HG03159 (cell line): ENCODE measurements at regions not wholly inside any gene's neighbourhood (a gene's known extent, or its start where the extent isn't known, plus 50 kb on each side); places are given as distances from the start of the nearest gene placed in this dataset.
A peak's percentile ranks its signal among the peaks of the same experiment; 100 is the strongest.

Experiments used
- ATAC-seq: cut with Tn5 transposase; IDR thresholded peaks from one replicate; pipeline ENCODE4 v1.9.1; 2021; ENCODE audit warnings: mild to moderate bottlenecking, moderate library complexity; ENCODE audit not compliant: unreplicated experiment

DNA sequence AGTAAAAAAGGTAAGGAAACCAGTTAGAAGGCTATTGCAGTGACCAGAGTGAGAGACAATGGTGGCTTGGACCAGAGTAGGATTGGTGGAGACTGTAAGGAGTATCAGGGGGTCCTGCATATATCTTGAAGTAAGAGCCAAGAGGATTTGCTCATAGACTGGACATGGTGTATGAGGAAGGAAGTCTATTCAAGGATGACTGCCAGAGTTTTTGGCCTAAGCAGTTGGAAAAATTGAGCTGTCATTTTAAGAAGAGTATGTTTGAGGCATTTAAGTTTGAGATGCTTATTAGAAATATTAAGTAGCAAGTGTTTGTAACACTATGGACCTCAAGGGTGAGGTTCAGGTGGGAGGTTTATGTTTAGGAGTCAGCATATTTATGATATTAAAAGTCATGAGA, 596.6 kb downstream of the METTL15 start:
- ATAC-seq = no peak

DNA sequence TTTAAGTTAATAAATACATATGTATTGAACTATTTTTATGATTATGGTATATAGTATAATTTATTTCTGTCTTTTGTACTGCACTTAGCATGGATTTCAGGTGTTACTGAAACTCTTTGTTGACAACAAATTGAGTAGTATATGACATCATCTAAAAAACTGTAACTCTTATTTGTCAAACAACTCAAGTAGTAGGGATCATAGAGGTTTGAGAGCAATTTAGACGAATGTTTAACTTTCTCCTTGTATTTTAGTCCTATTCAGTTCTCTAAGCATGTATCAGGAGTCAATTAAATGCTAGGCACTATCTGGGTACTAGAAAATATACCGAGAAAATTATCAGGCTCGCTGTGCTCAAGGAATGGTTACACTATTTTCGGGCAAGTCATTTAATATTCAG, 595.2 kb downstream of the METTL15 start:
- ATAC-seq = no peak

DNA sequence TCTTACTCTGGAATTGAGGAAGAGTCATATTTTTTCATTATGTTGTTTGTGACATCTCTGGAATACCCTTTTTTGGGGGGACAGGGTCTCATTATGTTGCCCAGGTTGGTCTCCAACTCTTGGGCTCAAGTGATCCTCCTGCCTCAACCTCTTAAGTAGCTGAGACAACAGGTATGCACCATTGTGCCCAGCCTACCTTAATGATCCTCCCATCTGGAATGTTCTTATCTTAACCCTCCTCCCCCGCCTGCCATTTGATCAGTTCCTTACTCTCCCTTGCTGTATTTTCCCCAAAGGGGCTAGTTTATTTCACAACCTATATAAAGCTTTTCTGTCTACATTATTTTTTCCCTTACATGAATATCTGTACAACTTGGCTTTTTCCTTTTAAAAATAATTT, 594.7 kb downstream of the METTL15 start:
- no peak for ATAC-seq

DNA sequence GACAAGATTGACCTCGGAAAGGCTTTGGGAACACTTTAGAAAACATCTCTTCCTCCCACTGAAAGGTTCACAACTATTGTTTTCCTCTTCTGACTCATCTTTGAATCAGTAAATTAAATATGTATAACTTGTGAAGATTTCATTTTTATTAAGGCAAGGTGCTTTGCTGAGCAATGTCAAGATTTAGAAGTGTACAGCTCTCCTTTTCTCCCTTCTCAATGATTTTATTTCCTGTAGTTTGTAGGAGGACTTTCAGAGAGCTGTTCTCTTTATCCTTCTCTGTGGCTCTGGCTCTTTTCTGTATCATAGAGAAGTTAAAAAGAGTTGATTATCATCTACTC, 594.2 kb downstream of the METTL15 start:
- no peak for ATAC-seq

DNA sequence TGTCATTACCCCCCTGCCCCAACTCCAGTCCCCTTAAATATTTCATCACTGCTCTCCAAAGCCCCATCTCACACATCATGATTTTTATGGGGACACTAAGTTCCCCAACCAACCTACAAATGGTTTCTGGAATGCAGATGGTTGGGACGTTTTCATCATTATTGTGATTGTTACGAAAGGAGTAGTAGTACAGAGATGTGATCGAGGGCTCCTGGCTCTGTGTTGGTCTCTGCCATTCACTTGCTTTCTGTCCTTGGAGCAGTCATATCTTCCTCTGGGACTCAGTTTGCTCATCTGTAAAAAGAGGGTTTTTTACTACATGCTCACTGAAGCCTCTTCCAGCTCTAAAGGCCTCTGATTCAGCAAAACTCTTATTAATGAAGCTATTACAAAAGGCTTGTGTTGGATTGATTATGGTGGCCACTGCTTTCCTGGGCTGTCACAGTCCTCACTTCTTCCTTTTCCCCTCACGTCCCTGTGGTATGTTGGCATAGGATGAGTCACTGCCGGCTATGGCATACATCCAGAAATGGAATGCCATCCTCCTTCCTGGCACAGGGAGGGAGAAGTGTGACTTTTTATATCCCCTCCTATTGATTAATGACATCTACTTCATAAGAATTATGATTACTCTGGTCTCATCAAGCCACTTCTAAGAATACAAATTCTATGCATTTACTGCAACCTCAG, 593.7 kb downstream of the METTL15 start:
- ATAC-seq = no peak

DNA sequence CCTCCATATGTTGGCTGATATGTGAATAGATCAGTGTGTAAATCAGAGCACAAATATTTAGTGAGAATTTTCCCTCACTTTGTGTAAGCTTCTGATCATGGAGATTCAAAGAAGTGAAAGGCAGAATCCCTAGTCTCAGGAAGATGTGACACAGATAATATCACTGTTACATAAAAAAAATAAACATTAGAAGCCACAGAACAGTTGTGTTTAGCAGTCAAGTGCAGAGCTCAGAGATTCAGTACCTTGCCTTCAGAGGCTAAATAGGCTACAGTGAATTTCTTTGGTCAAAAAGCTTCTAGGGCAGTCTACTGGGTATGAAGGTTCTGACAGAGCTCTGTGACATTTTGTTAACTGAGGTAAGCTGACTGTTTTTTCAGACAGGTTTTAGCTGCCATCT, 591.5 kb downstream of the METTL15 start:
- ATAC-seq = no peak

DNA sequence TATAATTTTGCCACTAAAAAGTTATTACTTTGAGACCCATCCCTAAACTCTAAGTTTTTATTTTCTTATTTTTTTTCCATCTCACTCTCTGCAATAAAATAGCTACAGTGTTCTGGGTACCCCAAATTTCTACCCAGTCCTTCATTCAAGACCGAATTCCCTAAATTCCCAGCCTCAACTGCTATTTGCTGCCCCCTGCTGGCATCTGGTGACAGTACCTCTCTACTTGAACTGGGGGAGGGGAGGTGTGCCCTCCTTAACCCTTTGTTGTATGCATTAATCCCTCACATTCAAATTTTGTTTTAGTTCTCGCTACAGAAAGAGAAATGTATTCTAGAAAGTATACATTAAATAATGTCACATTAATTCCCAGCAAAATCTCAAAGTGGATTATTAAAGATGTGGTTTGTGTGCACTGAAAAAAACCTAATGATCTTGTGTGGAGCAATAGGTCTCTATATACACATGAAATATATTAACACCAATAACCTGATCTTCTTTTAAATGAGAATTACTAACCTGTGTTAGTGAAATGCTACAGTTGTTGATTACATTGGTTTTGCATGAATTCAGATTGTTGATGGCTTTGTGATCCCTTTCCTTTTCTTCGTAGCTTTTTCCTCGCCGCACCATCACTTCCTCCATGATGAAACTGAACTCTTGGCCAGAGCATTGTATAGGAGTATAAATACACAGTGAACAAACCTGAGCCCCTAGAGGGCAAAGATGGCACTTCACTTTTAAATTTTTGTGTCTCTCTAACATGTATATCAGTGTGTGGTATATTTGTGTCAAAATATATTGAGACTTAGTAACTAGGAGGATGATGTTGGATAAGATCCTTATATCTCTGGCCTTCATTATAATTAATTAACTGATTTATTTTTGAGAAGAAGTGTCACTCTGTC, 590.0 kb downstream of the METTL15 start:
- ATAC-seq = peak; percentile 63

DNA sequence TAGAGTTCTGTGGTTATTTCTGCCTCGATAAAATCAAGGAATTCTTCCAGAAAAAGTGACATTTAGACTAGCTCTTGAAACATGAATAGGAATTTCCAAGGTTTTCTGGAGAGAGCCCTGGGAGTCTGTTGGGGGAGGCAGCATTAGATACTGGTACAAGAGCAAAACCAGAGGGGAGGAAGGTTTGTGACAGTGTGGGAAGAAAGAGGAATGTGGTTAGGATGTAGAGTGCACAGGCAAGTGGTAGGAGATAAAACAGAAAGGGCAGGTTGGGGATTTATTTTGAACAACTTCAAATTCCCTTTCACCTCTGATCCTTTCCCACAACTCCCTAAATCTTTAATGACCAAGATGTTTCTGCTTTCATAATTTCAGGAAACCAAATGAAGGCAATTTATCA, 588.4 kb downstream of the METTL15 start:
- no peak for ATAC-seq

DNA sequence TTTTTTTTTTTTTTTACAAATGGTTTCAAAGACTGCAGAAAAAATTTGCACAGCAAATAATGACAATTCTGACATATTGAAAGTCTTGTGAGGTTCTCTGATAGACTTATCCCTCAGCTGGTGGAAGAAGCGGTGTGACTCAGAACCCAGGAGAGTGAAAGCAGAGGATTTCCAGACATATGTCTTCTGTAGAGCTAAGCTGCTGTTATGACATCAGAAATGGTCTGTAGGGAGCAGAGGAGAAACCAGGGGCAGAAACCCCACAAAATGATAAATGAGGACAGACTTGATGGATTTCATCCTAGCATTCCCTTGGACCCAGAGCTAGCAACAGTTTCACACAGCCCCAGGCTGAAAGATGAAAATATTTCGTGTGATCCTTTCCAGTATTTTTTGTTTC, 582.6 kb downstream of the METTL15 start:
- ATAC-seq = no peak

DNA sequence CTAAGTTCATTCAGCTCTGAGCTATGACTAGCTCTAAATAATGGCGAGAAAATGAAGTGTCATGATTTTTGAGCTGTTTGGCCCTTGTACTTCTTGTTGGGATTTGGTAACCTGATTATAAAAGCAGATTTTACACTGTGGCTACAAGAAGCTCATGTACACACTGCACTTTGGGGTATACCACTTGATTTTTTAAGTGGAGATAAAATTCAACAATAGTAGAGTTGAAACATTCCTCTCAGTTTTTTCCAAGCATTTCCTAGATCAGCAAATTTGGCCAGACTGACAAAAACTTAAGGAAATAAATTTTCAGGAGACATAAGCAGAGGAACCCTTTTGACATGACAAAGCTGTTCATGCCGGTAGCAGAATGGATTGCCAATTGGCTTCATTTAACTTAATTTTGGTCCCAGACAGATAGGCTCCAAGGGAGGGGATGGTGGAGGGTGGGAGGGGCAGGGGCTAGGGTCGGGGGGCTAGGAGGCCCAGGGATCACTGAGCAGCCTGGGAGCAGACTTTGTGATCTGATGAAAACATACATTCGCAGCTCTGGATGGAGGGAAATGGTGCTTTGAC, 575.9 kb downstream of the METTL15 start:
- ATAC-seq = no peak

DNA sequence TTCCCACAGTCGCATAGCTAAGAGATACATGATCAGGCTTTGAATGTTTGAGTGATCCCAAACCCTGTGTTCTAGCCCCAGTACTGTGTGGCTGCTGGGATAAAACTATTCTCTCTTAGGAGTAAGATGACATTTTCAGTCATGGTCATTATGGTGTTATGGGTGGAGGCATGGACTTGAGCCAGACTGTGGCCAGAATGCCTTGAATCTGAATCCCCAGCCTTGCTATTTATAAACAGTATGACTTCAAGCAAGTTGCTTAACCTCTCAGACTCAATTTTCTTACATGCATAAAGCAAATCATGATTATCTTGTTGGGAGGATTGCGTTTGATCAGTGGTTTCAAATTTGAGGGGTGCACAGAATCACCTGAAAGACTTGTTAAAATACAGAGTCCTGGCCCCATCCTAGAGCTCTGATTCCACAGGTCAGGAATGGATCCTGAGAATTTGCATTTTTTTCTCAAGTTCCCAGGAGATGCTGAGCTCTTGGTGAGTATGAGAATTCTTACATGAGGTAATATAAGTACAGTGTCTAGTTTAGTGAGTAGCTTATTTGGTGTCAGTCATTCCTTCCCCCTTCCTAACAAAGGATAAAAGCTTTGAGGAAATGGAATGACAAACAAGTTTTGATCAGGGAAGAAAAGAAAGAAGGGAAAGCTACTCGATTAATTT, 571.7 kb downstream of the METTL15 start:
- no peak for ATAC-seq

DNA sequence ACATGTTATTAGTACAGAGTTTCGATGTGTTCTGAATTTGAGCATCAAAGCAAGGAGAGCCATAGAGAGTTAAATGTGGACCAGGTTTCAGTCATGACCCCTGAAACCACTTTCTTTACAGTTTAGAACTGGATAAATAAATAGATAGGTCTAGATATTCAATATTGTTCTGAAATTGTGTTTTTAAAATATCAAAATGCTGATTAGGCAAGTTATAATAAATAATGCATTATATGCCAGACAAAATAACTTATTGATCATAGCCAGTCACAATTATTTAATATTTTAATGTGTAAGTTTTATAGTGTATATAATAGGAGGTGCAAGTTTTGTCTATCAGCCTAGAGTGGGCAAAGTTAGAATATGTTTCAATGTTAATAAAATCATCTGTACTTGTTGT, 569.5 kb downstream of the METTL15 start:
- ATAC-seq = no peak

DNA sequence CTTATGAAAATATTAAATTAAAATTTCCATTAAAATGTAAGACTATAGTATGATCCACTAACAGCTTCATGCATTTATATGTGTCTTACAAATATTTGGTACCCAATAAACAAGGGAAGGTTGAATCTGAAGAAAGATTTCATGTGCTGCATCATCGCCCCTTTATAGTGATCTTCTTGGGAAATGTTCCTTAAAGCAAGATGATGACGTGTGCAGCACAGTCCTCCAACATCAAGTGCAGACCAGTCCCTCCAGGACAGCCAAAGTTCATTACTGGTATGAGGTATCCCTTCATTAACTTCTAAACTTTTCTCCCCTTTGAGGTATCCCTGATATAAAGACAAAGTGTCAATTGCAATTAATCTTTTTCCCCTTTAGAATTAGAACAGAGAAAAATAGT, 567.0 kb downstream of the METTL15 start:
- ATAC-seq = no peak

DNA sequence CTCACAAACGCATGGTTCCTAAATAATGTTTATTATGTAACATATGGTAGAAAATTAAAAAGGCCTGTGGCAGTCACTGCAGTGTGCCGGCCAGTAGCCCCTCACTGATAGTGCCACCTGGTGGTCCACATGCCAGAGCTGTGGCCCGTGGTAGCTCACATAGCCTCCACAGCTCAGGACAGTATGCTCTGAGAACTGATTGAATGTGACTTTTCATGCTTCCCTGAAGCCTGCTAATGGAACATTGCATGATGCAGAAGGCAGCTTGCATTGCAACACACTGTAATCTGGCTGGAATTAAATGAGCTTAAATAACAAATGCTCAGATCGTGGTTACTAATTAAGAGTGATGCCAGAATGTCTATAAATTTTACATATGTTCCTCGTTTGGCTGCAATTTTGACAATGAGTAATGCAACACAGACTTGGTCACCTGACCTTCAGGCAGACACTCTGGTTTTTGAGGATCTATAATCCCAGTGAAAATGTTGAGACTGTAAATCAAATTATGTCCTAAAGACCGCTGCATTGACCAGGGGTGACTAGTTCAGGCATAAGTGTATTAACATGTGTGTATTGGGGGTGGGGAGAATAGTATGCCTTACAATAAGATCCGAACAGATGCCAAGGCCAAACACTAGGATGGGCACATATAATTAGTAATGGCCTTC, 566.4 kb downstream of the METTL15 start:
- no peak for ATAC-seq

DNA sequence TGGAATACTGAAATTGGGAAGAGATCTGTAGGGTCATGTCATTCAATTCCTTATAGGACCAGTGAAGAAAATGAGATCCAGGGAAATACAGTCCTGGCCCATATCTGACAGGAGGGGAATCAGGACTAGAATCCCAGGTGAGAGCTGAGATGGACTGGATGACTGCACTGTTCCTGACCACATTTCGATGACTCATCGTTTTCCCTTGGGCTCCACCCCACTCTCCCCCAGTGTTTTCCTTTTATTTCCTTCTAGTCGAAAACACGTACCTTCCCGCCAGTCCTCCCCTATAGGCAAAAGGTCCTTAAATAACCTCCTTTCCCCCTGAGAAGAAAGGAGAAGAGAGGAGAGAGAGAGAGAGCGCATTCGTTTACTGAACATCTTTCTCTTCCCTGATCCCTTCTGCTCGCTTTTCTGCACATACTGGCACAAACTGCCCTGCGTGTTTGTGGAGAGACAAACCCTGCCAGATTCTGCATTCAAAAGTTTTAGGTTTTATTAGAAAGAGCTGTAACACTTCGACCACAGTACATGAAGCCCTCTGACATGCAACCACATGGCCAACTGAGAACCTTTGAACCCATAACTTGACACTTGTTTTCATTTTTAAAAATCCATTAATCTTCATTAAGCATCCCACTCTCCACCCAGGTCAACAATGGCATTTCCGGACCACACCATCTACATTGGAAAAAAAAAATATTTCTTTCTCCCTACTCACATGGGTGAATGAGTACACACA, 565.7 kb downstream of the METTL15 start:
- ATAC-seq = no peak

DNA sequence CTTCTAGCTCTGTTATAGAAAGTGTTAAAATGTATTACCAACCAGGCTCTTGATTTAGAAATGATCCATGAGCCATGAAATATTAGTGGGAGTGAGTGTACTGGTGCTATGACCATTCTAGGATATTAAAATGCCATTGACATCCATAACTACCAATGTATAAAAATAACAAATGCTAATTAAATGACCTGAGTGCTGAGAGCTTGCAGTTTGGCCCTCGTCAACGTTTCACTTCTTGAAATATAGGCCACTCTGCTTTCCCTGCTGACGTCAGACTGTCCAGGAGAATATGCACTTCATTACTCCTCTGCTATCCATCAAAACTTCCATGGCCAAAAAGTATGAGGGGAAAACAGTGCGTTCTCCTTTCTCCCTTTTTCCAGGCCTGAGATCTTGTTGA, 563.1 kb downstream of the METTL15 start:
- ATAC-seq = no peak

DNA sequence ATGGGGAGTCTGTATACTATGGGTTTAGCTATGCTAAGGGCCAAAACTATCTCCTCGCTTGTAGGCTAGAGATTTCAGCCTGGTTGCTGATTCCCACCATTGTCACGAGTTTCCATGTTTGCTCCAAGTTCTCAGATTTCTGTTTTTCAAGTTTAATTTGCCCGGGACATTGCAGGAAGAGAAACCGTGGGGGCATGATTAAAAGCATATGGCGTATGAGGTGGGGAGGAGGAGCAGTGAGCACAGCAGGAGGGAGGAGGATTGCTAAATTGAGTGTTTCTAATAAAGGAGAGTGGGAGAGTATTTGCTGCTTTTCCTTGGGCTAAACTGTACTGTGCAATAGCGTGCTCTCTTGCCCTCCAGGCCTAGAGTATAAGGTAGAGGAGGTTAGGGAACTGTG, 558.4 kb downstream of the METTL15 start:
- ATAC-seq = no peak

DNA sequence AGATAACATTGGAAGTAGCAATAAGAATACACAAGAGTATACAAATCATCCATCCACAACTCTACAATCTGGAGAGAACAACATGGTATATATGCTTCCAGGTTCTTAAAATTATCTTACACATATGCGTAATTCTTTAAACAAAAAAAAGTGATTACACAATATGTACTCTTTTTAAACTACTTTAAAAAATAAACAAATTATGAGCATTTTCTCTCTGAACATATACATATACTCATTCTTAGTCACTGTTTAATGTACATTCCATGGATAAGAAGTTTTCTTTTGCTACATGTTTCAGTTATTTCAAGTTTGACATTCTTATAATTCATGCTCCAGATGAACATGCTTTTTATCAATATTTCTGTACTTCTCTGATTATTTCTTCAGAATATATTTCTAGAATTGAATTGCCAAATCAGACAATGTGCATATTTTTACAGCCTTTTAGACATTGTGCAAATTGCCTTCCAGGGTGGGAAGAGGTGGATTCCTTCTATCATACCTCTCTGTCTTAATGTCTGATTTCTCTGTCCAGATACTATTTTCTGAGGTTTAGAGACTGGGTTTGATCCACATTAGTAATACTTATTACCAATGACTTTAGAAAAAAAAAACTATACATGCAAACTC, 551.6 kb downstream of the METTL15 start:
- ATAC-seq = no peak

DNA sequence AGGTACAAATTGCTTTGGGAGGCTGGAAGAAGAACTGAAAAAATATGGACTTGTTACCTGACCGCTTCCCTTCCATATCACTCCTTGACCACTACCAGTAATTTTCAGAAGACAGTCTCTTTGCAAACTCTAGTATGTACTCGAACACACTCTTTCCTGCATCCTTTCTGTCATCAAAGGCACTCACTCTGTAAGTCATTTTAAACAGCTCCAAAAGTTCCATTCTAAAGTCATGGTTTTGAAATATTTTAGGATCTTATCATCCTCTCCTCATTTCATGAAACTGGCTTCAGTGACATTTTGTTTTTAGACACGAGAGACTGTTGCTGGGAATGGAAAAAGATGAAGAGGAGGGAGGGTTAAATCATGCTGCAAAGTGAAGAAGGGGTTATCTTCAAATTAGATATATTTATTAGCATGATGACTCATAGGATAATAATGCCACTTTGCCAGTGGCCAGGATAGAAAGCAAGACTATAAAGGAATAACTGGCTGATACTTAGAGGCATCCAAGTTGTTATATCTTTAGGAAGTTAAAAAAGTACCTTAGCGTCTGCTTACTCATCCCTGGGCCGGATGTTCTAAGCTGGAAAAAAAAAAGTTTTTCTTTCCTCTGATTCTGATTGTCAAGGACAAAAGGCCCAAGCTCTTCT, 549.3 kb downstream of the METTL15 start:
- no peak for ATAC-seq
